GM06990 (cell line): ENCODE measurements at regions not wholly inside any gene's neighbourhood (a gene's known extent, or its start where the extent isn't known, plus 50 kb on each side); places are given as distances from the start of the nearest gene placed in this dataset.

ENCODE experiments used
- DNase-seq: peaks from one replicate; pipeline ENCODE4 v3.0.0-alpha.2; 2011; ENCODE audit not compliant: insufficient read length; ENCODE audit errors: extremely low read depth
- H3K27me3 ChIP-seq: replicated peaks from 2 replicates; pipeline ENCODE4 v1.6.0; 2011; ENCODE audit warnings: low read length; ENCODE audit not compliant: control insufficient read depth, insufficient read depth
- H3K36me3 ChIP-seq: 2 replicates; pipeline ENCODE4 v1.5.1; 2011; ENCODE audit warnings: low read length; ENCODE audit not compliant: control insufficient read depth, insufficient read depth
- H3K4me3 ChIP-seq: replicated peaks from 2 replicates; pipeline ENCODE4 v1.5.1; 2011; ENCODE audit warnings: low read depth, mild to moderate bottlenecking, control low read depth, low read length
- TF ChIP-seq, protein P1 (sequence below): IDR thresholded peaks from 2 replicates; pipeline ENCODE4 v1.5.1; 2011; ENCODE audit warnings: low read length, control low read depth, mild to moderate bottlenecking, inconsistent platforms; ENCODE audit not compliant: insufficient read depth, poor library complexity, severe bottlenecking

DNA sequence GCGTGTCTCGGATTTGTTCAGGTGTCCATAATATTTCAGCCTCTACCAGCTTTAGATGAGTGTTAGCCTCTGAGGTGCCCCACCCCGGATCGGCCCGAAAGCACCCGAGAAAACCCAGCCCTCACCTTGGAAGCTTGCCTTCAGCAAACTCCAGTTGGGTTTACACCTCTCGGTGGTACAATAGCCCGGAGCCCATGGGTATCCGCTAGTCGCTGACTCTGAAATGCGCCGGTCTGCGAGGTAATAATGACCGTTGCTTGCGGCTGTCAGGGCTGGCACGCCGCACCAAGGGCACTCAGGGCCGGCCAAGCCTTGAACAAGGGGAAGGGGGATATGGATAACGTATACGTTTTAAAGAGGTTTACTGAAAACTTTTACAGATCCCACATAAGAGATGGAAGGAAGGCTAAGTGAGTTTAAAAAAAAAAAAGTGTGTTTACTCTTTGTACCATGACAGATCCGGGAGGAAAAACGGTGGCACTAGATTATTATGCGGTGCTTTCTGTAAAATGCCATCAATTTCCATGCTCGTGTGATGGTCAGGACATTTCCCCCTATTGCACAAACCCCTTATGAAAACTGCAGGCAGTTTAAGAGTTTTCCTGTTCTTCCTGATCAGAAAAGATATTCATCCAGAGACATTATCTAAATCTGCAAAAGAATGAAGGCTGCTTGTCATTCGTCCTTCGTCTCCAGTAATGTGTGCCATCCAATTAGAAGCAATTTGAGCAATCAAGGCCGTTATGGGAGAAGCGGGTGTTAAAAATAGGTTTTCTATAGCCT lies 124.2 kb downstream of the TMEM161B start:
- H3K27me3 ChIP-seq: peaks cover 1% of the 10 kb centered on the region; the same call in 1 of the 2 replicates
- TF ChIP-seq, protein P1, sequence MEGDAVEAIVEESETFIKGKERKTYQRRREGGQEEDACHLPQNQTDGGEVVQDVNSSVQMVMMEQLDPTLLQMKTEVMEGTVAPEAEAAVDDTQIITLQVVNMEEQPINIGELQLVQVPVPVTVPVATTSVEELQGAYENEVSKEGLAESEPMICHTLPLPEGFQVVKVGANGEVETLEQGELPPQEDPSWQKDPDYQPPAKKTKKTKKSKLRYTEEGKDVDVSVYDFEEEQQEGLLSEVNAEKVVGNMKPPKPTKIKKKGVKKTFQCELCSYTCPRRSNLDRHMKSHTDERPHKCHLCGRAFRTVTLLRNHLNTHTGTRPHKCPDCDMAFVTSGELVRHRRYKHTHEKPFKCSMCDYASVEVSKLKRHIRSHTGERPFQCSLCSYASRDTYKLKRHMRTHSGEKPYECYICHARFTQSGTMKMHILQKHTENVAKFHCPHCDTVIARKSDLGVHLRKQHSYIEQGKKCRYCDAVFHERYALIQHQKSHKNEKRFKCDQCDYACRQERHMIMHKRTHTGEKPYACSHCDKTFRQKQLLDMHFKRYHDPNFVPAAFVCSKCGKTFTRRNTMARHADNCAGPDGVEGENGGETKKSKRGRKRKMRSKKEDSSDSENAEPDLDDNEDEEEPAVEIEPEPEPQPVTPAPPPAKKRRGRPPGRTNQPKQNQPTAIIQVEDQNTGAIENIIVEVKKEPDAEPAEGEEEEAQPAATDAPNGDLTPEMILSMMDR: no peak
- DNase-seq: no peak
- H3K36me3 ChIP-seq: no peaks in the 10 kb centered on the region
- H3K4me3 ChIP-seq: no peak overlapping the region

DNA sequence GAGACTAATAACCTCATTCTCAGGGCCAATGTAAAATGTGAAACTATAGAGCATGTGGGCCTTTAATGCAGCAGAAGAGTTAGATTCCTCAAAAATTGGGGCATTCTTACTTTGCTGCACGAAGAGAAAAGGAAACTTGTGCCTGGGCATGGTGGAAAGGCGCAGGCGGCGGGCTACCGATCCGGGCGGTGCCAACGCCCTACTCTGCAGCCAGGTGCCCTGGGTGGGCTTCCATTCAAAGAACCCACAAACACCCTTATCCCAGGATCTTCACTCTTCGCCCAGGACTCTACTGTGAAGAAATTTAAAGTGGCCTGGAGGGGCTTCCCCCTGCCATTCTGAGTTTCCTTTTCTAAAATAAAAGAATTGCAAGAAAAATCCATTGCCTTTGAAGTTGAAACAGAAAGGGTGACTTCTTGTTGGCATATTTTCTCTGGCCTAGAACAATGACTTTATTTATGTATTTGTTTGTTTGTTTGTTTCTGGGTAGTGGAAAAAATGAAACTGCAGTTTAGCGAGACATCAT lies 124.9 kb downstream of the TMEM161B start:
- TF ChIP-seq, protein P1: no peak
- Histone ChIP-seq H3K27me3 (peaks cover 1% of the 10 kb centered on the region; the same call in 1 of the 2 replicates), H3K4me3 (peak overlapping the region; percentile 8; the same call in 1 of the 2 replicates), H3K36me3 (no peaks in the 10 kb centered on the region)
- DNase-seq: no peak

DNA sequence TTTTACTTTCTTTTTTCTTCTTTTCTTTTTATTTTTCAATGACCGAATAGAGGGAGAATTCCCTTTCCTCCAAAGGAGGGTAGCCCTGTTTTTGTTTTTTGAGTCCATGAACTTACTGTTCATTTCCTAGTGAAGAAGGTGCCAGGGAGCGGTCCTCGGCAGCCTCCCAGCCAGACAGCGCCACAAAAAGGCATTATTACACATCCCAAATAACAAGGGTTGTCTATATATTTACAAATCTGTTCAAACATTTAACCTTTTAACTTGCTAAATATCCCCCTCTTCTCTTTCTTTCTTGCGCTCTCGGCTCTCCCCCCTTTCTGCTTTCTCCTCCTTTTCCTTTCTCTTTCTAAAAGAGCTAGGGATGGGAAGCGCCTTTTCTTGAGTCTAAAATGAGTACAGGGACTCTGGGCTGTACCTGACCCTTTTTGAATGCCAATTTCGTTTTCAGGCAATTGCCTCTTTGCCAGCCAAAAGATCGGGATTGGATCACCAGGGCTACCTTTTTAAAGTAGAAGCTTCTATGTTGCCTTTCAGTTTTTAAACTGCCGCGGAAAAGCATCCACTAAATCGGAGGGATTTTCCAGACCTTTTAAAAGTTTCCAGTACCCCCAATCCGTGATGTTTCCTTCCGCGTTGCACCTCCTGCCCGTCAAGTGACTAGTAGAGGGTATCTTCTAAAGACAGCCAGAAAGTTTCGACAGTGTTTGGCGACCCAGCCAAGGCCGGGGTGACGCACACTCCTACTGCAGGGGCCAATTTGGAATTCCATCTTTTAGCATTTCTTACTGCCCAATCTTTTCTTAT lies 125.6 kb downstream of the TMEM161B start:
- Histone ChIP-seq H3K4me3 (peak overlapping the region; percentile 59), H3K27me3 (peaks cover 1% of the 10 kb centered on the region; the same call in 1 of the 2 replicates), H3K36me3 (no peaks in the 10 kb centered on the region)
- DNase-seq: no peak
- TF ChIP-seq, protein P1: no peak

DNA sequence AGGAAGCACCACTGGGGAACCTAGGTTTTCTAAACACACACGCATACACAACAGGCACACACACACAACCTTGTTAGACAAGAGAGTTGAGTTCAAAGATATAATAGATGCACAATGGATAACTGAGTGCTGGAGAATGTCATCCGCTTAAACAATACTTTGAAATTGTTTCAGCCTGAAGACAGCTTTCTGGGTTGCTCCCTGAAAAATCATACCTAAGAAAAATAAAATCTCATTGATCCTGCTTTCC lies 126.1 kb downstream of the TMEM161B start:
- TF ChIP-seq, protein P1: no peak
- Histone ChIP-seq H3K4me3 (peak overlapping the region; percentile 59), H3K27me3 (peaks cover under 1% of the 10 kb centered on the region; the same call in 1 of the 2 replicates), H3K36me3 (no peaks in the 10 kb centered on the region)
- DNase-seq: no peak

DNA sequence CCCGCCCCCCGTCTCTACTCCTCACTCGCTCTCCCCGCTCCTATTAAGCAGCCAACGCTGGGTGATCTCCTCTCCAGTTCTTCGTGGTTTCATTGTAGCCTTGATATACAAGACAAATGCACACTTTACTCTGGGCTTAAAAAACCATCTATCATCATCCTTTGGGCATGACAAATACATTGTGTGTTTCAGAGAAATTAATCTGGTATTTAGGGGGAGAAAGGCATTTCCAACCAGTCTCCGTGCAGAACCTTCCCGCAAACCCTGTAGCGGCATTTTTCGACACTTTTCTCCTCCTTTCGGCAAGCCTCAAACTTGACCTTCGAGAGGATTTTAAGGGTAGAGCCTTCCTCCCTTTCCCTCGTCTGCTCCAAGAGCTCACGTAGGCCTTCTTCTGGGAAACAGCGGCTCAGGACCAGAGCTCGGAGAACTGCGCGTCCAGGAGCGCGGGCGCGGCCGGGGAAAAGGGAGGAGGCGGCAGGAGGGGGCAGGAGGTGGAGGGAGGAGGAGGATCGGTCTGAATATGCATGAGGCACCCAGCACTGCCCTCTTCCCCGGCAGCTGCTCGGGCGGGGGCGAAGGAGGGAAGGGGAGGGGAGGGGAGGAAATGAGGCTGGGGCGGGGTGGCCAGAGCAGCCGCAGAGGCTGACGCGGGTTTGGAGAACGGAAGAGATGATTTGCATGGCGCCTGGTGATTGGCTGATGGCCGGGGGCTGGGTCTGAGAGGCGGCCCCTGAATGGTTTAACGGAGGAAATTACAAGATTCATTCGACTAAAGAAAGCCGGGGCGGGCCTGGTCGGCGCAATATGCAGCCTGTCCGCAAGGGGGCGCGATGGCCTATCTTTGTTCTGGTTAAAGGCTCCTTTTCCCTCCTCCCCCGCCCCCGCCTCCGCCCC lies 127.5 kb downstream of the TMEM161B start:
- no peaks in the 10 kb centered on the region; the same call in 1 of the 2 replicates for H3K27me3 ChIP-seq

More for the DNA sequence above, 127.5 kb downstream of the TMEM161B start:
- DNase-seq: peak; percentile 84
- Histone ChIP-seq H3K4me3 (peak overlapping the region; percentile 37), H3K36me3 (no peaks in the 10 kb centered on the region)
- TF ChIP-seq, protein P1: peak; percentile 59
